Germinal center (tissue), 1 donor: ENCODE measurements at regions not wholly inside any gene's neighbourhood (a gene's known extent, or its start where the extent isn't known, plus 50 kb on each side); places are given as distances from the start of the nearest gene placed in this dataset.
A peak's percentile ranks its signal among the peaks of the same experiment; 100 is the strongest.

Source experiments
- DNase-seq: peaks from one replicate; pipeline ENCODE4 v3.0.0; 2012; ENCODE audit warnings: mixed read lengths, low spot score

GRCh38 chr2:6739547-6739946 lies 126.2 kb downstream of the CMPK2 start:
- no peak for DNase-seq

- DNase-seq, result no peak
These were observed 124.5 kb downstream of the CMPK2 start for GRCh38 chr2:6741229-6741628.

- no peak for DNase-seq
These were observed 121.7 kb downstream of the CMPK2 start for GRCh38 chr2:6744038-6744437.

GRCh38 chr2:6747433-6747832 lies 118.3 kb downstream of the CMPK2 start:
- no peak for DNase-seq

- no peak for DNase-seq
These were observed 117.2 kb downstream of the CMPK2 start for GRCh38 chr2:6748406-6749067.

GRCh38 chr2:6749962-6750361 lies 115.7 kb downstream of the CMPK2 start:
- no peak for DNase-seq

GRCh38 chr2:6750411-6751158 lies 115.1 kb downstream of the CMPK2 start:
- no peak for DNase-seq

- no peak for DNase-seq
These were observed 111.3 kb downstream of the CMPK2 start for GRCh38 chr2:6754419-6754818.

- no peak for DNase-seq
These were observed 110.3 kb downstream of the CMPK2 start for GRCh38 chr2:6755456-6755855.

- DNase-seq, result no peak
These were observed 108.5 kb downstream of the CMPK2 start for GRCh38 chr2:6757215-6757614.

- no peak for DNase-seq
These were observed 106.0 kb downstream of the CMPK2 start for GRCh38 chr2:6759689-6760088.

GRCh38 chr2:6760132-6760531 lies 105.6 kb downstream of the CMPK2 start:
- DNase-seq, result no peak

GRCh38 chr2:6764968-6765723 lies 100.6 kb downstream of the CMPK2 start:
- DNase-seq, result no peak

GRCh38 chr2:6769346-6769745 lies 96.4 kb downstream of the CMPK2 start:
- DNase-seq, result no peak

GRCh38 chr2:6770006-6770405 lies 95.7 kb downstream of the CMPK2 start:
- DNase-seq, result no peak

GRCh38 chr2:6771634-6772611 lies 93.8 kb downstream of the CMPK2 start:
- DNase-seq, result no peak

GRCh38 chr2:6773007-6773693 lies 92.6 kb downstream of the CMPK2 start:
- peak; percentile 77 for DNase-seq

- DNase-seq, result peak; percentile 46
These were observed 92.0 kb downstream of the CMPK2 start for GRCh38 chr2:6773694-6774044.

GRCh38 chr2:6776125-6776524 lies 89.6 kb downstream of the CMPK2 start:
- no peak for DNase-seq

GRCh38 chr2:6777626-6778025 lies 88.1 kb downstream of the CMPK2 start:
- peak; percentile 54 for DNase-seq

GRCh38 chr2:6780765-6781274 lies 84.9 kb downstream of the CMPK2 start:
- peak; percentile 59 for DNase-seq
